ENCODE measurements at regions not wholly inside any gene's neighbourhood (a gene's known extent, or its start where the extent isn't known, plus 50 kb on each side); places are given as distances from the start of the nearest gene placed in this dataset.
A peak's percentile ranks its signal among the peaks of the same experiment; 100 is the strongest.
"Not testable (repeated sequence)": the region's sequence is repeated elsewhere in the genome, so short reads cannot be mapped to it uniquely, and the experiment has no call there.

DNA sequence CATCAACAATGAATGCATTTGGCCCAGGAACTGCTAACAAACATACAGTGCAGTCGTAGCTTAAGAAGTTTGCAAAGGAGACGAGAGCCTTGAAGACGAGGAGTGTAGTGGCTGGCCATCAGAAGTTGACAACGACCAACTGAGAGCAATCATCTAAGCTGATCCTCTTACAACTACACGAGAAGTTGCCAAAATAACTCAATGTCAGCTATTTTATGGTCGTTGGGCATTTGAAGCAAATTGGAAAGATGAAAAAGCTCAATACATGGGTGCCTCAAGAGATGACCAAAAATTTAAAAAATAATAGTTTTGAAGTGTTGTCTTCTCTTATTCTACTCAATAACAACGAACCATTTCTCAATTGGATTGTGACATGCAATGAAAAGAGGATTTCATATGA is 757.7 kb upstream of the CHD1 start:
- no peak for DNase-seq

DNA sequence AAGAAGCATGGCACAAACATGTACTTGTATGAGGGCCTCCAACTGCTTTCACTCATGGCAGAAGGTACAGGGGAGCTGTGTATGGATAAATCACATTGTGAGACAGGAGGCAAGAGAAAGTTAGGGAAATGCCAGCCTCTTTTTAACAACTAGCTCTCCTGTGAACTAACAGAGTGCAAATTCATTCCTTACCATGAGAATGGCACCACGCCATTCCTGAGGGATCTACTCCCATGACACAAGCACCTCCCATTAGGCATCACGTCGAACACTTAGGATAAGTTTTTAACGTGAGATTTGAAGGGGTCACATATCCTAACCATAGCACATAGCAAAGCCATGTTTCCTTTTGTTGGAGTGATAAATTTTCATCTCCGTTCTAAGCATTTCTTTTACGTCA is 747.2 kb upstream of the CHD1 start:
- DNase-seq = no peak

DNA sequence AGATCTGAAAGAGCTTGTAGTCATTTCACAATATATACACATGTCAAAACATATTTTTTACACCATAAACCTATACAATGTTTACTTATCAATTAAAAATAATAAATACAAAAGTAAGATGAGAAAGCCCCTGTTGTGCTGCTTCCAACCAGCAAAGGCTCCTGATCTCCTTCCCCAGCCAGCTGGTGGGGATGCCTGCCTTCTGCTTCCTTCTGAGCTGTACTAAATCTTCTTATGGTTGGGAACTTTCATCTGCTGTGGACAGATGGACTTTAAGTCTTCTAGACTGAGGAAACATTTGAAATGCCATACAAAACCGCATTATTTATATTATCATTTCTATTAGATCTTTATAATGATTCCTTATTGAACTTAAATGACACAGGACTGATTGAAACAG is 745.3 kb upstream of the CHD1 start:
- DNase-seq = no peak

DNA sequence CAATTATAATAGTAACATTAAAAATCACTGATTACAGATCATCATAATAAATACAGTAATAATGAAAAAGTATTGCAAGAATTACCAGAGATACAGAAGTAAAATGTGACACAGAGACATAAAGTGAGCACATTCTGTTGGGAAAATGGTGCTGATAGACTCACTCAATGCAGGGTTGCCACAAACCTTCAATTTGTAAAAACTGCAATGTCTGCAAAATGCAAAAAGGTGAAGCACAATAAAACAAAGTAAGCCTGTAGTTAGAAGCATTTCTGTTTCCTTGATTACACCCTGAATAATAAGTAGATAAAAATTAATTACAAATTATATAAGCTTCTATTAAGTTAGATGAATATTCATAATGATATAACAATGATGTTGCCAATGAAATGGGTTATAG is 736.2 kb upstream of the CHD1 start:
- no peak for DNase-seq

DNA sequence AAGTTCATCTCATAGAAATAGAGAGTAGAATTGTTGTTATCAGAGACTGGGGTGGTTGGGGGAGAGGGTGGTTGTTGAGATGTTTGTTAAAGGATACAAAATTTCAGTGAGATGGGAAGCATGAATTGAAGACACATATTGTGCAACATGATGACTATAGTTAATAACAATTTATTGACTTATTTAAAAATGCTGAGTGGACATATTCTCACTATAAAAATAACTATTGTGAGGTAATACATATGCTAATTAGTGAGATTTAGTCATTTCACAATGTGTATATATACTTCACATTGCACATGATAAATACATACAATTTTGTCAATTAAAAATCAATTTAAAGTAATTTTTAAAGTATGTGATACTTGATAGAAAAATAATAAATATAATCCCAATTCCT is 722.5 kb upstream of the CHD1 start:
- DNase-seq = no peak

DNA sequence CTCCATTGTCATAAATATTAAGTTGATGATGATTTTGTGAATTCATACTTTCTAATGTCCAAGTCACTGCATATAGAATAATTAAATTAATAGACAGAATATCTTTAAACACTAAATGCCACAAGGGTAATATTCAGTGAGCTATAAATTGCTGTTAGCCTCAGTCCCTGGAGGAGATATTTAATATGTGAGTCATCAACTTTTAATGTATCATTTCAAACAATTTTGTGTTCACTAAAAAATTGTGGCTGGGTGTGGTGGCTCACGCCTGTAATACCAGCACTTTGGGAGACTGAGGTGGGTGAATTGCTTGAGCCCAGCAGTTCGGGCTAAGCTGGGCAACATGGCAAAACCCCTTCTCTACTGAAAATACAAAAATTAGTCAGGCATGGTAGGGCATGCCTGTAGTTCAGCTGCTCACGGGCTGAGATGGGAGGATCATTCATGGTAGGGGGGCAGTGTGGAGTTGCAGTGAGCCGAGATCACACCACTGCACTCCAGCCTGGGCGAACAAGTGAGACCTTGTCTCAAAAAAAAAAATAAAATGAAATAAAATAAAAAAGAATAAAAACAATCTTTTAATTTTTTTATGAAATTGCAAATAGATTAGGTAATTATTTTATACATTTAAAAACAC is 717.3 kb upstream of the CHD1 start:
- no peak for DNase-seq

DNA sequence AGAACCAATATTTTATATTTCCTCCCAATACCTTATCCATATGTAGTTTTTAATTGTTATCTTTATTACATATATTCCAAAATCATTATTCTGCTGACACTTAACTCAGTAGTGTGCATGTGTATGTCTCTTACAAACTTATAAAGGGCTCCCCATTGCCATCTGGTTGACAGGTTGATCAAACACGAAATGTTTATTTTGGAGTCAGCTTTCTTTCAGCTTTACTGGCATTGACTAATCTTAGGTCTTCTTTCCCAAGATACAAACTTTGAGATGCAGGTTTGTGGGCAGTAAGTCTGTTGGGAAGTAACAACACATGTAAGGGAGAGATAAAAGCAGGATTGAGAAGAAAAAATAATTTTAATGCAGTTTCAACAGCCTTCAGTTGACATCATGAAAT is 716.0 kb upstream of the CHD1 start:
- DNase-seq = peak; percentile 11 to 20

DNA sequence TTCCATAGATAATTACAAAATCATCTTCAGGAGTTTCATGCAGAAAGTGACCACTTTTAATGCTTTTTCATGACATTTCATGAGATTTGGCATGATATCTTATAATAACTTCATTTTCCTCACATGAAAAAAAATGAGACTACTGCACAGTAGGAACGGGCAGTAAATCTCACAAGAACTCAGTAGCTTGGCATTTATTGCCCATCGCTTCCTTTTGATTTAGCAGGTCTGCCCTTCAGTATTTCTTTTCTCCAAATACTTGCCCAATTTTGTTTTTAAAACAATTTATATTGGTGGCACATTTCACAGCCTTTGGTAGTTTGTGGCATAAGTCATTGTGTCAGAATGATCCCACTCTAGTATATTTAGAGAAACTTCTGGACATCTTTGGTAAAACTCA is 711.8 kb upstream of the CHD1 start:
- DNase-seq = no peak

DNA sequence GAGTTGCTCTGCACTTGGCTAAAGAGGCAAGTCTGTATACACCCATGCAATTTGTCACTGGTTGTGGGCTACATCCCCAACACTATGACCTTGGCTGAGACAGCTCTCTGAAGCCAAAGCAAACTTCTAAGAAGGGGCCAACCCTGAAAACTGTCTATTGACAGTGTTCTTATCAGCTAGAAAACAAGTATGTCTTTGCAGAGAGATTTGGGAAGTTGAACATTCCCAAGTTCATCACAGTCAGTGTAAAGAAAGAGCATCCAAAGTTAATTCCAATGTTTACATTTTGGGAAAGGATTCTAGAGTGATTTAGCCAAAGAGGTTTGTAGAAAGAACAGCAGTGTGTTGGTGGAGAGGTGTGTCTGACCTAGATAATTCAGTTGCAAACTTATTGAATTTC is 711.1 kb upstream of the CHD1 start:
- no peak for DNase-seq

DNA sequence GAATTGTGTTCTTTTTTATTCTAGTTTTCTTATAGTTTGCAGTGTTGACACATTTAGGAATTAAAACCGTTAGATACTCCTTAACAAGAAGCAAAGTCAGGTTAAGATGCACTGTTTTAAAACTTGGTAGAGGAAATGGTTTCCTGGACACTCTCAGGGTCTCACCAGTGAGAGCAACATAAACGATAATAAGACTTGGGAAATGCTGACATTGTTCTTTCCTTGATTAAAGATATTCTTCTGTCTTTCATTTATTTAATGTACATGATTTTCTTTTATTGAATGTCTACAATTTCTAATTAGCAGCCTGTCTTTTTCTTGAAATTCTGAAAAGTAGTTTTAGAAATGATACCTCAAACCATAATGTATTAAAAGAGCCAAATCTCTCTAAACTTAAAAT is 707.9 kb upstream of the CHD1 start:
- DNase-seq = no peak

DNA sequence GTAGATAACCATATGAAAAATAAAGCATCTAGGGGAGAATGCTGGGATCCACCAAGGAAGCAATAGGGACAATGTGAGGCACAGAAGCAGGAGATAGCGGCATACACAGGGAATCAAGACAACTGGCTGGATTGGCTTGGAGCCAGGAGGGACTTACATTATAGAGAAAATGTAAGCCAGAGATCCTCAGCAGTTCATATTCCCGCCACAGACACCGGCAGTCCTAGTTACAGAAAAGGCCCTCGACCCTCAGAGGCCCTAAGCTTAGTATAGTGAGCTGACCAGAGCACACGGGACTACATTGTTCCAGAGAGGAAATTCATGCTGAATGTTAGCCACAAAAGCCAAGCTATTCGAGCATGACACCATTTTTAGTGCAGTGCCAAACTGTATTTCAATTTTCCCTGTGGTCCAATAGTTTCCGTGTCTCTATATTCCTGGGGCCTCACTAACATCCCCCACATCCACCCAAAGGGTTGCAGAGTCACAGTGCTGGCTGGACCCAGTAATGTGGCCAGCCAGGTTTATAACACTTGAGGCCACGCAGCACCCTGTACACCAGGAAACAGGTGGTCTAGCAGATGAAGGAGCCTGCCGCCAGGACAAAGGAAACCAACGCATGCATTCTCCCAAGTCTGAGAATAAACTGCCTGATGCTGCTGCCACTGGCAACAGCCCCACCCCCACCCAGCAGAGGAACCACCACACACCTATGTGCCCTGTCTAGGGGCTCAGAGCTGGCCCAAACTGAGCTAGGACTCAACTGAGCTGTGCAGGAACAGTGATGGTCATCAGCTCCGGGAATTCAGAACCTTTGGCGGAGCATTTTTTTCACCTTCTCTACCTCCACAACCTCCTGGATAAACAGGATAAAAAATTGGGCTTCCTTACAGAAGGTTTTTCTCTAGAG is 693.2 kb upstream of the CHD1 start:
- peak in 1 of 2 experiments; percentile 18 for DNase-seq

DNA sequence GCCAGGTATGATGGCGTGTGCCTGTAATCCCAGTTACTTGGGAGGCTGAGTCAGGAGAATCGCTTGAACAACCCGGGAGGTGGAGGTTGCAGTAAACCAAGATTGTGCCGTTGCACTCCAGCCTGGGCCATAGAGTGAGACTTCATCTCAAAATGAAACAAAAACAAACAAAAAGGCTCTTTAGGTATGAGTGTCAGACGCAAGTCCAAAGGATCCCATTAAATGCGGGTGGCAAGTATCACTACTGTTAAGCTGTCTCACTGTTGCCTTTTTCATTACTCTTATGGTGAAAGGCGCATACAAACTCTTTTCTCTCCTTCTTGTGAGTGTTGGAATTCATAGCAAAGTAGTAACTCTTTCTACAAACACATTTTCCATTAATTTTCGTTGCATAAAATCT is 688.5 kb upstream of the CHD1 start:
- no peak for DNase-seq

DNA sequence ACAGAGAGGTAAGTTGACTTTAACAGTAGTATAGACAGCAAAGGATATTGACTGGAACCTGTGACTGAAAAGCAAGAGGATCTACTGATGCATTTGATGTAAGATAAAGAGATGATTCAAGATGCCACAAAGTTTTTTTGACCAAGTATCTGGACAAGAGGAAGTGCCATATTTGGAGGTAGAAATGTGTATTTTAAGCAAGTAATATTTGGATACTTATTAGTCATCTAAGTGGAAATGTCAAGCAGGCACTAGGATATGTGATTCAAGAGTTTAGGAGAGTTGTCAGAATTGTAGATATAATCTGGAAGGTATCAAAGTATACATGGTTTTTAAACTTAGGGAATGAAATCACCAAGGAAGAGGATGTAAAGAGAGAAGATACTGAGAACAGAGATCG is 686.1 kb upstream of the CHD1 start:
- DNase-seq = no peak

DNA sequence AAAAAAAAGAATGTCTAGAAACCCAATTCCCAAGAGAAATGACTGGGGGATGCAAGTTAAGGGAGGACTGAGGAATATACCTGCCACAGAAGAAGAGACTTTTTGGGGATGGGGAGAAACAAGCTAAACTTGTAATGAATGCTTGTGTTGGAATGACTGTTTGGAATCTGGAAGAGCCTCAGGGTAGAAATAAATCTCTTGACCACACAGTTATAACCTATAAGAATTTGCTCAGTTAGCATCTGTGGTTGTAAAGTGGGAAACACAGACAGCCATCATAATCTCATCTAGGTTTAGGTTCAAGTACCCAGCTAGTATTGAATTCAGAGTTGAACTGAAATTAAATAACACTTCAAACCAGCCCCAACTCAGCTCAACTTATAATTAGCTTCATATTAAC is 678.3 kb upstream of the CHD1 start:
- DNase-seq = no peak

DNA sequence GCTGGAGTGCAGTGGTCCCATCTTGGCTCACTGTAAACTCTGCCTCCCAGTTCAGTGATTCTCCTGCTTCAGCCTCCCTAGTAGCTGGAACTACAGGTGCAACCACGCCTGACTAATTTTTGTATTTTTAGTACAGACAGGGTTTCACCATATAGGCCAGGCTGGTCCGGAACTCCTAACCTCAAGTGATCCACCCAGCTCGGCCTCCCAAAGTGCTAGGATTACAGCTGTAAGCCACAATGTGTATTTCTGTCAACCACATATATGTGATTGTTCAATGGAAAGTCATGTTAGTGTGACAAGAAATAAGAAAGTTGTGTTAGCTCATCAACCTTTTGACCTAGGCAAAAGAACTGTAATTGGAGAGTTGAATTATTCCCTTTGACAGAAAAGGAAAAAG is 677.1 kb upstream of the CHD1 start:
- DNase-seq = no peak

DNA sequence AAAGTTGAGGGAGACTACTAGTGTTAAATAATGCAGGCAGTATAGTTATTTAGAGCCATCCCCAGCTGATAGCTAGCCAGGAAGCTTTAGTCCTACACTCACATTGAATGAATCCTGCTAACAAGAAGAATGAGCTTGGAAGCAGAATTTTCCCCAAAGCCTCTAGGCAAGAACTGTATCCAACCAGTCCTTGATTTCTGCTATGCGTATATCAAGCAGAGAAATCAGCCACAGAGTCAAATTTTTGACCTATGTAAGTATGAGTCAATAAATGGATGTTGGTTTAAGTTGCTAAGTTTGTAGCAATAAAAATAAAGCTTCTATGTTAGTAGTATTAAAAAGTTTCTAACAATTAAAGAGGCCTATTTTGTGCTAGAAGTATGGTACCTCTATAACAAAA is 672.1 kb upstream of the CHD1 start:
- no peak for DNase-seq

DNA sequence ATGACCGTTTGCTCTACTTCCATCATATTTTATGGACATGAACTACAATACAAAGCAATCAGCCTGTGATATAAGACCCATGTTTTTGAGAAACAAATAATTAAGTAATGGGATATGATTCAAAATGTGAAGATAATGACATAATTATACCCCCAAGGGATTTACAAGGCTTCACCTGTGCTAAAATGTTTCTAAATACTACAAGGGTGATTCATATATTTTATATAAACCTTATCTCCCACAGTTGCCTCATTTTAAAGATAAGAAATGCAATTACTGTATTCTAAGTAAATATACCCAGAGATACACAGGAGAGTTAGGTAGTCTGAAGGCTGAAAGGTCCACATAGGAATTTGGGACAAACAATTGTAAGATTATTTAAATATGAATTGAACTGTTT is 662.0 kb upstream of the CHD1 start:
- DNase-seq = no peak

DNA sequence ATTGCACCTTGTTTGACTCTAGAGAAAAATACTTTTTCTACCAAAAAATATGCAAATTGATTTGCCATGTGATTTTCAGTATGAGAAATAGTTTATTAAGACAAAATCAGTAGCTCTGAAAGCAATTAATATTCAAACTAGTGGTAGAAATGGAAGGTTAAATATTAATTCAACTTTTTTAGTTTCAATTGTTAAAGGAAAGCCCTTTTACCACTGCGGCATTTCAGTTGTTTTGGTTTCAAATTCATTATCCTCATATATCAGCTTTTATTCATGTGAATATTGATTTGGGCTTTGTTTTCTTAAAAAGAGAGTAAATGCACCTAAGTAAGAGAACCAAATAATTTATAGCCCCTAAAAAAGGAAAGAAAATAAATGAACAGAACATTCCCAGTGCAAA is 660.6 kb upstream of the CHD1 start:
- no peak for DNase-seq

DNA sequence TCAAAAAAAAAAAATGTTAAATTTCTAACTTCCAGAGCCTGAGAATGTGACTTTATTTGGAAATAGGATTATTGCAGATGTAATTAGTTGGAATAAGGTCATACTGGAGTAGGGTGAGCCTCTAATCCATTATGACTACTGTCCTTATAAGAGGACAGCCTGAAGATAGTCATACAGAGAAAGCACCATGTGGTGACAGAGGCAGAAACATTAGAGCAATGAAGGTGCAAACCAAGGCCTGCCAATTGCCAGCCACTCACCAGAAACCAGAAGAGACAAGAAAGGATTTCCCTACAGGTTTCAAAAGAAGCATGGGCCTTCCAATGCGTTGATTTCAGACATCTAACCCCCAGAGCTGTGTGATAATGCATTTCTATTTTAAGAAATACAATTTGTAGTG is 659.2 kb upstream of the CHD1 start:
- DNase-seq = no peak

DNA sequence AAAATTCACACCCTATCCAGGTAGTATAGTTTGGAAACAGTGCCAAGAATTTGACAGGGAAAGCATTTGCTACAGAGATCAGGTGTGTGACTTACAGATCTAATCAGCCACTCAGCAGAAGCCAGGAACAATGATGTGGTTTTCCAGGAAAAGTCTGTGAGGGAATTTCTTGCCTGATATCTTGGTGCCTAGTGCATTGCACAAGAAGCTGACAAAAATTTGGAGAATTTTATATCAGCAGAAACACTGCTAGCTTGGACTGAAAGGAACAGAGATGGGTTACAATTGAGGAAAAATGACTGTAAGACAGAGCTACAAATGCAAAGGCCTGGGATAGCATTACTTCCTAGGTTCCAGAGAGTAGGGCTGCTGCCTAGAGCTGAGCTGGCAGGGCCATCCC is 658.1 kb upstream of the CHD1 start:
- DNase-seq = no peak

DNA sequence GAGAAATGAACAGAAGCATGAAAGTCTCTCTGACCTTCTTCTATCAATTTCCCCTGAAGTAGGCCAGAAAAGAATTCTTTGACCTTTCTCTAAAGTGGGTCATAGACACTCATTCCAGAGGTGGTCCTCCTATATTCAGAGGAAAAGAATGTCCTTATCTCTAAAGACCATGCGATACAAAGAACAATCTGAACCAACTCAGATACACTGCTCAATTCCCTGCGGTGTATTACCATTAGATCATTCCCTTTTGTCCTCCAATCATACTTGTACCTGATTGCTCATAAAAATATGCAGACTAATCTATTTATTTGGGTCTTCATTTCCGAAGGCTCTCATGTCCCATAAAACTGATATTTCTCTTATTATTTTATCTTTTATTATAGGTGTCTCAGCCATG is 652.4 kb upstream of the CHD1 start:
- DNase-seq = not testable (repeated sequence)

DNA sequence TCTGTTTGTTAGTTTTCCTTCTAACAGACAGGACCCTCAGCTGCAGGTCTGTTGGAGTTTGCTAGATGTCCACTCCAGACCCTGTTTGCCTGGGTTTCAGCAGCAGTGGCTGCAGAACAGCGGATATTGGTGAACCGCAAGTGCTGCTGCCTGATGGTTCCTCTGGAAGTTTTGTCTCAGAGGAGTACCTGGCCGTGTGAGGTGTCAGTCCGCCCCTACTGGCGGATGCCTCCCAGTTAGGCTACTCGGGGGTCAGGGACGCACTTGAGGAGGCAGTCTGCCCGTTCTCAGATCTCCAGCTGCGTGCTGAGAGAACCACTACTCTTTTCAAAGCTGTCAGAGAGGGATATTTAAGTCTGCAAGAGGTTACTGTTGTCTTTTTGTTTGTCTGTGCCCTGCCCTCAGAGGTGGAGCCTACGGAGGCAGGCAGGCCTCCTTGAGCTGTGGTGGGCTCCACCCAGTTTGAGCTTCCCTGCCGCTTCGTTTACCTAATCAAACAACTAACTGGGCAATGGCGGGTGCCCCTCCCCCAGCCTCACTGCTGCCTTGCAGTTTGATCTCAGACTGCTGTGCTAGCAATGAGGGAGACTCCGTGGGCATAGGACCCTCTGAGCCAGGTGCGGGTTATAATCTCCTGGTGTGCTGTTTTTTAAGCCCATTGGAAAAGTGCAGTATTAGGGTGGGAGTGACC is 634.3 kb upstream of the CHD1 start:
- DNase-seq = not testable (repeated sequence)

DNA sequence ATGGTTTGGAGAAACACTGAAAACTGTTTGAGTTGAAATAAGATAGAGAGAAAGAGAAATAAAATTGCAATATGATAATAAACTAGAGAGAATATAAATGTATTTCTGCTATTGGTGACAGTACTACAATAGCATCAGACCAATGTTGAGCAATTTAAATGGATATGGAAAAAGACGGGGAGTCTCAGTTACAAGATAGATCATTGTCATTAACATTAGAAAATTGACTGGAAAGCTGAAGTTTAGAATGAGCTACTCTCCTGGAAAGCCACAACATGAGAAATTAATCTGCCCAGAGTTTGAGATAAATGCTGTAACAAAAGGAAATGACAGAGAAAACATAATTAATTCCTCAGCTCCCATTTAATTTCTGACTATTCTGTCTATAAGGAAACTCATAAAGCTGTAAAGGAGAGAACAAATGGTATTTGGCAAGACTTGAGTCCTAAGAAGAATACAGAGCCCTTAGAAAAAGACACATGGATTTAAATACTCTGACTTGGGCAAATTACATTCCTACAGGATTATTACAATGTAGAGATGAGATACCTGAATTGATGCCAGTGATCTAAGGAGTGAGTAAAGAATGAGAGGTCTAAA is 624.5 kb upstream of the CHD1 start:
- DNase-seq = no peak

DNA sequence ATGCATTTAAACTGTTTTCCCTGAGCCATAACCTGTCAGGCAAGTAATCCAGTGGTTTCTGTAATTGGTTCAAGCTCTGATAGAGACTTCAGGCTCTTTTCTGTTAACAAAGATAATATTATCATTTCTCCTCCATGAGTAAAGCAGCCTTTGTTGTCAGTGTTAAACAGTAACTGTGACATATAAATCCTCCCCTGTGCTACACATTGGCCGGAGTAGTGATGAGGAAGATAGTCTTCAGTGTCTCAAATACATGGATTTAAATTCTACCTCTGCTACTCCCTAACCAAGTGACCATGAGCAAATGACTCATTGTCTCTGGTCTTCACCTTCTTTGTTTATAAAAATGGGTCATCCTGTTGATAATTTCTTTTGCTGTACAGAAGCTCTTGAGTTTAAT is 615.5 kb upstream of the CHD1 start:
- no peak for DNase-seq

Data from SHP77 (cell line).